Calu3 (cell line): ENCODE measurements at regions not wholly inside any gene's neighbourhood (a gene's known extent, or its start where the extent isn't known, plus 50 kb on each side); places are given as distances from the start of the nearest gene placed in this dataset.

Source experiments
- BruUV-seq: library from RNA; stranded (reverse); fragments of 400-500 nt; replicated peaks from 2 replicates; lab custom pipeline; 2021; lab: Mats Ljungman, UMichigan
- CTCF ChIA-PET: fragments of 300-600 bp; sonication (Branson Sonifier 250); formaldehyde crosslinking; loops from one replicate; lab custom pipeline; 2022; ENCODE audit warnings: antibody characterized with exemption; lab: Charles Lee
- DNase-seq: peaks from one replicate; pipeline ENCODE4 v3.0.0; 2022
- H3K27ac Mint-ChIP-seq: one replicate; pipeline ENCODE4 v1.8.0; 2022; ENCODE audit warnings: mixed read lengths; ENCODE audit not compliant: unreplicated experiment
- H3K27me3 Mint-ChIP-seq: one replicate; pipeline ENCODE4 v1.8.0; 2022; ENCODE audit warnings: mixed read lengths; ENCODE audit not compliant: unreplicated experiment
- H3K36me3 Mint-ChIP-seq: one replicate; pipeline ENCODE4 v1.8.0; 2022; ENCODE audit warnings: mild to moderate bottlenecking, moderate library complexity, mixed read lengths; ENCODE audit not compliant: insufficient read depth, unreplicated experiment
- H3K4me1 Mint-ChIP-seq: one replicate; pipeline ENCODE4 v1.8.0; 2022; ENCODE audit warnings: mild to moderate bottlenecking, low read depth, mixed read lengths; ENCODE audit not compliant: unreplicated experiment
- H3K4me3 Mint-ChIP-seq: one replicate; pipeline ENCODE4 v1.8.0; 2022; ENCODE audit warnings: mild to moderate bottlenecking, low read depth, moderate library complexity, mixed read lengths; ENCODE audit not compliant: unreplicated experiment
- H3K9me3 Mint-ChIP-seq: one replicate; pipeline ENCODE4 v1.8.0; 2022; ENCODE audit warnings: low read depth, mixed read lengths; ENCODE audit not compliant: unreplicated experiment
- intact Hi-C: fragments of 100-400 bp; cut with micrococcal nuclease; formaldehyde crosslinking; loops from one replicate; pipeline ENCODE4 v1.10.0; 2022; ENCODE audit not compliant: unreplicated experiment
- TF ChIP-seq, protein P1 (sequence below): fragments of 200-600 bp; IDR thresholded peaks from one replicate; pipeline ENCODE4 v1.8.0; 2022; ENCODE audit warnings: antibody characterized with exemption; ENCODE audit not compliant: unreplicated experiment

DNA sequence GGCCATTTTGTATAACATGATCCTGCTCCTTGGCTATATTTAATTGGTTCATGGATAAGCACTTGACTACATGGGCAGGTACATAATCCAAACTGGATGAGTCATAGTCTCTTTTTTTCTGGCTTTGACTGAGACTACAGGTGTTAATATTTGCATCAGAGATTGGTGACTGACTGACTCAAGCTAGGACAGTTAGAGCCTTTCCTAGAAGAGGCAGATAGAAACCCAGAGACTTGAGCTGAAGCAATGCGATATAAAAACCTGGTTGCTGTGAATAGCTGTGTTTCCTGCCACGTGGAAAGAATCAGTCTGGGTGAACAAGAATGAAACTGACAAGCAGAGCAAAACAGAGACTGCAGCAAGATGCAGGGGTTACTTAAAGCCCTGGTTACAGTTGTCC is 81.0 kb downstream of the SAMD9 start:
- no peaks in the 10 kb centered on the region for H3K36me3 Mint-ChIP-seq
- no peak overlapping the region for H3K27ac Mint-ChIP-seq
- no peaks in the 10 kb centered on the region for H3K4me1 Mint-ChIP-seq
- no peak overlapping the region for H3K4me3 Mint-ChIP-seq
- no peaks in the 10 kb centered on the region for H3K9me3 Mint-ChIP-seq
- BruUV-seq, result no TSS peak
- no peaks in the 10 kb centered on the region for H3K27me3 Mint-ChIP-seq
- intact Hi-C loops, result no loop called here
- CTCF ChIA-PET, result interaction anchor here (0.6 kb wide), 1 partner anchor 133 kb away, joined by 3 read pairs; no protein-coding TSS in a partner anchor
- TF ChIP-seq, protein P1, sequence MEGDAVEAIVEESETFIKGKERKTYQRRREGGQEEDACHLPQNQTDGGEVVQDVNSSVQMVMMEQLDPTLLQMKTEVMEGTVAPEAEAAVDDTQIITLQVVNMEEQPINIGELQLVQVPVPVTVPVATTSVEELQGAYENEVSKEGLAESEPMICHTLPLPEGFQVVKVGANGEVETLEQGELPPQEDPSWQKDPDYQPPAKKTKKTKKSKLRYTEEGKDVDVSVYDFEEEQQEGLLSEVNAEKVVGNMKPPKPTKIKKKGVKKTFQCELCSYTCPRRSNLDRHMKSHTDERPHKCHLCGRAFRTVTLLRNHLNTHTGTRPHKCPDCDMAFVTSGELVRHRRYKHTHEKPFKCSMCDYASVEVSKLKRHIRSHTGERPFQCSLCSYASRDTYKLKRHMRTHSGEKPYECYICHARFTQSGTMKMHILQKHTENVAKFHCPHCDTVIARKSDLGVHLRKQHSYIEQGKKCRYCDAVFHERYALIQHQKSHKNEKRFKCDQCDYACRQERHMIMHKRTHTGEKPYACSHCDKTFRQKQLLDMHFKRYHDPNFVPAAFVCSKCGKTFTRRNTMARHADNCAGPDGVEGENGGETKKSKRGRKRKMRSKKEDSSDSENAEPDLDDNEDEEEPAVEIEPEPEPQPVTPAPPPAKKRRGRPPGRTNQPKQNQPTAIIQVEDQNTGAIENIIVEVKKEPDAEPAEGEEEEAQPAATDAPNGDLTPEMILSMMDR, result no peak
- DNase-seq, result no peak

DNA sequence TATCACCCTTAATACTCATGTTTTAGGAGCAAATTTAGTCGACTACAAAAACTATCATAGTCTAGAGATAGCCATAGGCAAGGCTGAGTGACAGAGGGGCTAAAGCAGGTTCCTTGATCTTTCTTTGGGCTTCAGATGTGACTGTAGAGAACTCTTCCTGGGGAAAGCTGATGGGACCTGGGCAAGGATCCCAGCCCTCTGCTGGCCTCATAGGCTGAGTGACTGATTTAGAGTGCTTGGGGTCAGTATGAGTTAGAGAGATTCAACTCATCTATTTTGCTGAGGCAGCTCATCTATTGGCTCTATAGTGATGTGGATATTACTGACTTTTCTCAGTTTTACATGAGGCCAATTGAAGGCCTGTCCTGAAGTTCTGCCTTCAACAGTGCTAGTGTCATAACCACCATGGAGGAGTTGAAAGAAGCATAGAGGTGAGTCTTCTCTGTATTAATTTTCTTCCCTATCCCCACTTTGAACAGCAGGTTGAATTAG is 81.6 kb downstream of the SAMD9 start:
- DNase-seq, result no peak
- Mint-ChIP-seq H3K27ac (no peak overlapping the region), H3K4me1 (no peaks in the 10 kb centered on the region), H3K4me3 (no peak overlapping the region), H3K27me3 (no peaks in the 10 kb centered on the region), H3K36me3 (no peaks in the 10 kb centered on the region), H3K9me3 (no peaks in the 10 kb centered on the region)
- intact Hi-C loops, result no loop called here
- BruUV-seq, result no TSS peak
- CTCF ChIA-PET, result interaction anchor here (0.6 kb wide), 1 partner anchor 132 kb away, joined by 3 read pairs; no protein-coding TSS in a partner anchor
- TF ChIP-seq, protein P1, result no peak

DNA sequence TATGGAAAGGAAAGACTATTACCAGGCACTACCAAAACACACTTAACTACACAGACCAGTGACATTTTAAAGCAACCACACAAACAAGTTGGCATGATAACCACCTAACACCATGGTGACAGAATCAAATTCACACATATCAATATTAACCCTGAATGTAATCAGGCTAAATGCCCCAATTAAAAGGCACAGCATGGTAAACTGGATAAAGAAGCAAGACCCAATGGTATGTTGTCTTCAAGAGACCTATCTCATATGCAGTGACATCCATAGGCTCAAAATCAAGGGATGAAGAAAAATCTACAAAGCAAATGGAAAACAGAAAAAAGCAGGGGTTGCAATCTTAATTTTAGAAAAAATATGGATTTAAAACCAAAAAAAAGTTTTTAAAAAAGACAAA is 86.0 kb downstream of the SAMD9 start:
- BruUV-seq, result no TSS peak
- Mint-ChIP-seq H3K9me3 (no peaks in the 10 kb centered on the region), H3K27me3 (no peaks in the 10 kb centered on the region), H3K27ac (no peak overlapping the region), H3K4me1 (no peaks in the 10 kb centered on the region), H3K4me3 (no peak overlapping the region), H3K36me3 (no peaks in the 10 kb centered on the region)
- DNase-seq, result no peak
- intact Hi-C loops, result no loop called here
- TF ChIP-seq, protein P1, result no peak
- CTCF ChIA-PET, result no interaction called here

DNA sequence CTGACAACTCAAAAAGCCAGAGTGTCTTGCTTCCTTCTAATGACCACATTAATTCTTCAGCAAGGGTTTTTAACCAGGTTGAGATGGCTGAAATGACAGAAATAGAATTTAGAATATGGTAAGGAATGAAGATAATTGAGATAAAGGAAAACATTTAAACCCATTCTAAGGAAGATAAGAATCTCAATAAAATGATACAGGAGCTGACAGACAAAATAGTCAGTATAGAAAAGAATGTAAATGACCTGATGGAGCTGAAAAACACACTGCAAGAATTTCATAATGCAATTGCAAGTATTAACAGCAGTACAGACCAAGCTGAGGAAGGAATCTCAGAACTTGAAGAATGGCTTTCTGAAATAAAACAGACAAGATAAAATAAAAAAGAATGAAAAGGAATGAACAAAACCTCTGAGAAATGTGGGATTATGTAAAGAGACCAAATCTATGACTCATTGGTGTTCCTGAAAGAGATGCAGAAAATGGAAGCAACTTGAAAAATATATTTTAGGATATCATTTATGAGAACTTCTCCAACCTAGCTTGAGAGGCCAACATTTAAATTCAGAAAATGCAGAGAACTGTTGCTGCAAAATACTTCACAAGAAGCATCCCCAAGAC is 87.1 kb downstream of the SAMD9 start:
- no TSS peak for BruUV-seq
- no peak overlapping the region for H3K4me3 Mint-ChIP-seq
- H3K36me3 Mint-ChIP-seq, result no peaks in the 10 kb centered on the region
- H3K9me3 Mint-ChIP-seq, result no peaks in the 10 kb centered on the region
- no peaks in the 10 kb centered on the region for H3K4me1 Mint-ChIP-seq
- H3K27me3 Mint-ChIP-seq, result no peaks in the 10 kb centered on the region
- CTCF ChIA-PET, result no interaction called here
- intact Hi-C loops, result no loop called here
- DNase-seq, result no peak
- TF ChIP-seq, protein P1, result no peak
- H3K27ac Mint-ChIP-seq, result no peak overlapping the region
